ENCODE measurements at regions not wholly inside any gene's neighbourhood (a gene's known extent, or its start where the extent isn't known, plus 50 kb on each side); places are given as distances from the start of the nearest gene placed in this dataset.

DNA sequence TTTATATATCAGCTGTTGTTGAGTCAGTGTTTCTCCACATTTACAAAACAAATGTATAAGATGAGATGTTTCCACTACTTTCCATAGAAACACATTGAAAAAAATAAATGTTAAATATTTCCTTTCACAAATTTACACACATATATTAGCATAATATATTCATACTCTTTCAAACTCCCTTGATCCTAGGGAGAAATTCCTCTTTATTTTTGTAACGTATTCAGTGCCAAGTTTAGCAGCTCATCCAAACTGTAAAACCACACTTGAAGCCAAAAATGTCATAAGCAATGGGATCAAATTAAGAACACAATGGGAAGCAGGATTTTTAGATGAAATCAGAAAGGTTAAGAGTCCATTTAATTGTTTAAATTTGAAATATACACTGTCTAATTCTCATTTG lies 381.1 kb upstream of the MAD2L1 start:
- no peaks in the 10 kb centered on the region for H3K36me3 ChIP-seq (ENCODE audit: insufficient read depth in 1 of 2, low read depth in 1 of 2)
- no peaks in the 10 kb centered on the region for H3K4me1 ChIP-seq
- no peak for ATAC-seq
- no peaks in the 10 kb centered on the region for H3K9me3 ChIP-seq
- 12 to 25% (median 13%) methylated on average over 1 of the region's 1 CpG for WGBS, 3 donors
- H3K27ac ChIP-seq = no peak overlapping the region
- no peaks in the 10 kb centered on the region for H3K27me3 ChIP-seq (ENCODE audit: insufficient read depth in 3 of 3, low read length in 2 of 3)
- H3K4me3 ChIP-seq = no peak overlapping the region
- DNase-seq = no peak
- intact Hi-C loops (cut with DNase I) = no loop called here
- TF ChIP-seq CTCF (IDR thresholded peaks at IDR 0.05) = no peak

- H3K4me1 ChIP-seq = no peaks in the 10 kb centered on the region
- 90 to 96% (median 93%) methylated on average over 1 of the region's 1 CpG for WGBS, 3 donors
- intact Hi-C loops (cut with DNase I) = no loop called here
- H3K27ac ChIP-seq = no peak overlapping the region
- DNase-seq (no peak), ATAC-seq (no peak)
- TF ChIP-seq CTCF (IDR thresholded peaks at IDR 0.05) = no peak
- no peaks in the 10 kb centered on the region for H3K27me3 ChIP-seq (ENCODE audit: insufficient read depth in 3 of 3, low read length in 2 of 3)
- no peak overlapping the region for H3K4me3 ChIP-seq
- no peaks in the 10 kb centered on the region for H3K36me3 ChIP-seq (ENCODE audit: insufficient read depth in 1 of 2, low read depth in 1 of 2)
- H3K9me3 ChIP-seq = no peaks in the 10 kb centered on the region
These were observed 379.5 kb upstream of the MAD2L1 start for GRCh38 chr4:120446051-120446567.

GRCh38 chr4:120445186-120445585 lies 378.5 kb upstream of the MAD2L1 start:
- Histone ChIP-seq H3K4me3 (no peak overlapping the region), H3K4me1 (no peaks in the 10 kb centered on the region), H3K9me3 (no peaks in the 10 kb centered on the region), H3K36me3 (ENCODE audit: insufficient read depth in 1 of 2, low read depth in 1 of 2) (no peaks in the 10 kb centered on the region), H3K27me3 (ENCODE audit: insufficient read depth in 3 of 3, low read length in 2 of 3) (no peaks in the 10 kb centered on the region), H3K27ac (no peak overlapping the region)
- intact Hi-C loops (cut with DNase I) = no loop called here
- ATAC-seq (no peak), DNase-seq (no peak)
- WGBS, 3 donors = 88 to 93% (median 90%) methylated on average over 1 of the region's 1 CpG
- TF ChIP-seq CTCF (IDR thresholded peaks at IDR 0.05) = no peak

DNA sequence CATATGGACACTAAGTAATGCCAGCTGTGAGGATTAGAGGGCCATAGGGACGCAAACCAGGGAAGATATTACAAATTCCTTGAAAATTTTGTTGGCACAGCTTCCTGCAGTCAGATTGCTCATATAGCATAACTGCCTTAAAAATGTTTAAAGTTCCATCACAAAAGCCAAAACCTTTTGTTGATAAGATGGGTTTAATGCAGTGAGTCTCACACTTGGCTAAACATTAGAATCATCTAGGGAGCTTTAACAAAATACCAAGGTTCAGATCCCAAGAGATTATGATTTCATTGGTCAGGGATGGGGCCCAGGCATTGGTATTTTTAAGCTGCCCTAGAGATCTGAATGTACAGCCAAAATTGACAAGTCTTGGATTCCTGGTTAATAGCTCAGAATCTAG lies 376.5 kb upstream of the MAD2L1 start:
- H3K9me3 ChIP-seq = no peaks in the 10 kb centered on the region
- ATAC-seq = no peak
- no peak for TF ChIP-seq CTCF (IDR thresholded peaks at IDR 0.05)
- no peaks in the 10 kb centered on the region for H3K36me3 ChIP-seq (ENCODE audit: insufficient read depth in 1 of 2, low read depth in 1 of 2)
- intact Hi-C loops (cut with DNase I) = no loop called here
- H3K27me3 ChIP-seq (ENCODE audit: insufficient read depth in 3 of 3, low read length in 2 of 3) = no peaks in the 10 kb centered on the region
- DNase-seq = no peak
- H3K4me1 ChIP-seq = no peaks in the 10 kb centered on the region
- 64 to 76% (median 68%) methylated on average over 1 of the region's 1 CpG for WGBS, 3 donors
- H3K4me3 ChIP-seq = no peak overlapping the region
- no peak overlapping the region for H3K27ac ChIP-seq

DNA sequence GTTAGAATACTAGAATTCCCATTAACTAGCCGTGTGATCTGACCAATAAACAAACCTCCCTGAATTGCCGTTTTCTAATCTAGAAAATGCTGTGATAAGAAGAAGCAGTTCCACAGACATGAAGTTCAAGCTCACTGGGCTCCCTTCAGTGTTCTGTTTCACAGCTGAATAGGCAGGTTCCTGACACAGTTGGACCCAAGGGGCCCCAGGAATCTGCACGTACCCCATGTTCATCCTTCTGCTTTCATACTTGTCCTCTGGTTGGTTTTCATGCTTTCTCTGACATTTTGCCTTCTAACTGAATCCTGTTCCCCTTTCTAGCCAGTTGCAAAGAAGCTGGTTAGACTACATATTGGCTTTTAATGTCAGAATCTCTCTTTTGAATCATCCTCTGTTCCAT lies 374.1 kb upstream of the MAD2L1 start:
- TF ChIP-seq CTCF (IDR thresholded peaks at IDR 0.05) = no peak
- Histone ChIP-seq H3K9me3 (no peaks in the 10 kb centered on the region), H3K27ac (no peak overlapping the region), H3K4me3 (no peak overlapping the region), H3K4me1 (no peaks in the 10 kb centered on the region), H3K36me3 (ENCODE audit: insufficient read depth in 1 of 2, low read depth in 1 of 2) (no peaks in the 10 kb centered on the region), H3K27me3 (ENCODE audit: insufficient read depth in 3 of 3, low read length in 2 of 3) (no peaks in the 10 kb centered on the region)
- WGBS, 3 donors = 56 to 70% (median 67%) methylated on average over 3 of the region's 3 CpGs
- ATAC-seq (no peak), DNase-seq (no peak)
- intact Hi-C loops (cut with DNase I) = no loop called here
